ENCODE measurements at regions not wholly inside any gene's neighbourhood (a gene's known extent, or its start where the extent isn't known, plus 50 kb on each side); places are given as distances from the start of the nearest gene placed in this dataset.

DNA sequence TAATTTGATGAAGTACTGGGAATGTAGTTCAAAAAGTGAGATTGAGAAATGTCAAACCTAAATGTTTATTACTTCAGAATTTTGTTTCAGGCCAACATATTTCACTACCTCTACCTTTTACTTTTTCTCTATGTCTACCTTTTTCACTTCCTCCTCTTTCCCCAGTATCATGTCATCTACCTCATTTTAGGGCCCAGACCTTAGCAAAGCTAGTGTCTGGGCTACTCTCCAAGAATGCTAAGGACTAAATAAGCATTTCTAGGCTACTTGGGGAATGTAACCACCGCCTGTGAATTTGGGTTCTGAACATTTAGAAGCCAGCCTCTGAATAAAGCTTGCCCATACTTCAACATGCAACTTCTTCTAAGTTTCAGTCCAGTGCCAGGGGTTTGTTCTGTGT is 330.4 kb downstream of the SLC4A3 start:
- H3K4me3 ChIP-seq (ENCODE audit: low read depth, low read length), result no peak overlapping the region
- DNase-seq (ENCODE audit: low read depth), result no peak

GRCh38 chr2:219958941-219959340 is 331.5 kb downstream of the SLC4A3 start:
- no peak overlapping the region for H3K4me3 ChIP-seq (ENCODE audit: low read depth, low read length)
- no peak for DNase-seq (ENCODE audit: low read depth)
- TF ChIP-seq, protein P1, sequence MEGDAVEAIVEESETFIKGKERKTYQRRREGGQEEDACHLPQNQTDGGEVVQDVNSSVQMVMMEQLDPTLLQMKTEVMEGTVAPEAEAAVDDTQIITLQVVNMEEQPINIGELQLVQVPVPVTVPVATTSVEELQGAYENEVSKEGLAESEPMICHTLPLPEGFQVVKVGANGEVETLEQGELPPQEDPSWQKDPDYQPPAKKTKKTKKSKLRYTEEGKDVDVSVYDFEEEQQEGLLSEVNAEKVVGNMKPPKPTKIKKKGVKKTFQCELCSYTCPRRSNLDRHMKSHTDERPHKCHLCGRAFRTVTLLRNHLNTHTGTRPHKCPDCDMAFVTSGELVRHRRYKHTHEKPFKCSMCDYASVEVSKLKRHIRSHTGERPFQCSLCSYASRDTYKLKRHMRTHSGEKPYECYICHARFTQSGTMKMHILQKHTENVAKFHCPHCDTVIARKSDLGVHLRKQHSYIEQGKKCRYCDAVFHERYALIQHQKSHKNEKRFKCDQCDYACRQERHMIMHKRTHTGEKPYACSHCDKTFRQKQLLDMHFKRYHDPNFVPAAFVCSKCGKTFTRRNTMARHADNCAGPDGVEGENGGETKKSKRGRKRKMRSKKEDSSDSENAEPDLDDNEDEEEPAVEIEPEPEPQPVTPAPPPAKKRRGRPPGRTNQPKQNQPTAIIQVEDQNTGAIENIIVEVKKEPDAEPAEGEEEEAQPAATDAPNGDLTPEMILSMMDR (conservative IDR thresholded peaks at IDR 0.05; ENCODE audit: low read depth, low read length), result no peak

More for the DNA sequence above, 330.4 kb downstream of the SLC4A3 start:
- TF ChIP-seq, protein P1 (conservative IDR thresholded peaks at IDR 0.05; ENCODE audit: low read depth, low read length), result no peak

DNA sequence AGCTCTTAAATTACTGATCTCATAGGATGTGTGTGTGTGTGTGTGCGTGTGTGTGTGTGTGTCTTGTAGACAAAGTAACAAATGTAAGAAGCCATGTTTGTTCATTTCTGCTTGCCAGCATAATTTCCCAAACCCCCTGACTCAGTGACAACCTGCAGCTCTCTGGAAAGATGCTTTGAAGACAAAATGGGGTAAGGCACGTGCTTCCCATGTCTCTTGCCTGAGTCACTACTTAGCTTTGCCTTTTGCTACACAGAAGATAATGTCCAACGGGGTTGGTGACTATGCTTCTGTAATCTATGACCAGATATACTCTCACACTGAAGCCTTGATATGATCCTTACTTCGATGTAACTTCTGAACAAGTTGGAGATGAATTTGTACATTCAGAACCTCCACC is 332.0 kb downstream of the SLC4A3 start:
- no peak for DNase-seq (ENCODE audit: low read depth)
- no peak overlapping the region for H3K4me3 ChIP-seq (ENCODE audit: low read depth, low read length)
- TF ChIP-seq, protein P1 (conservative IDR thresholded peaks at IDR 0.05; ENCODE audit: low read depth, low read length), result no peak

GRCh38 chr2:219961947-219962498 is 334.6 kb downstream of the SLC4A3 start:
- TF ChIP-seq, protein P1 (conservative IDR thresholded peaks at IDR 0.05; ENCODE audit: low read depth, low read length), result no peak
- no peak for DNase-seq (ENCODE audit: low read depth)
- H3K4me3 ChIP-seq (ENCODE audit: low read depth, low read length), result no peak overlapping the region

GRCh38 chr2:219962801-219963200 is 335.4 kb downstream of the SLC4A3 start:
- TF ChIP-seq, protein P1 (conservative IDR thresholded peaks at IDR 0.05; ENCODE audit: low read depth, low read length), result no peak

DNA sequence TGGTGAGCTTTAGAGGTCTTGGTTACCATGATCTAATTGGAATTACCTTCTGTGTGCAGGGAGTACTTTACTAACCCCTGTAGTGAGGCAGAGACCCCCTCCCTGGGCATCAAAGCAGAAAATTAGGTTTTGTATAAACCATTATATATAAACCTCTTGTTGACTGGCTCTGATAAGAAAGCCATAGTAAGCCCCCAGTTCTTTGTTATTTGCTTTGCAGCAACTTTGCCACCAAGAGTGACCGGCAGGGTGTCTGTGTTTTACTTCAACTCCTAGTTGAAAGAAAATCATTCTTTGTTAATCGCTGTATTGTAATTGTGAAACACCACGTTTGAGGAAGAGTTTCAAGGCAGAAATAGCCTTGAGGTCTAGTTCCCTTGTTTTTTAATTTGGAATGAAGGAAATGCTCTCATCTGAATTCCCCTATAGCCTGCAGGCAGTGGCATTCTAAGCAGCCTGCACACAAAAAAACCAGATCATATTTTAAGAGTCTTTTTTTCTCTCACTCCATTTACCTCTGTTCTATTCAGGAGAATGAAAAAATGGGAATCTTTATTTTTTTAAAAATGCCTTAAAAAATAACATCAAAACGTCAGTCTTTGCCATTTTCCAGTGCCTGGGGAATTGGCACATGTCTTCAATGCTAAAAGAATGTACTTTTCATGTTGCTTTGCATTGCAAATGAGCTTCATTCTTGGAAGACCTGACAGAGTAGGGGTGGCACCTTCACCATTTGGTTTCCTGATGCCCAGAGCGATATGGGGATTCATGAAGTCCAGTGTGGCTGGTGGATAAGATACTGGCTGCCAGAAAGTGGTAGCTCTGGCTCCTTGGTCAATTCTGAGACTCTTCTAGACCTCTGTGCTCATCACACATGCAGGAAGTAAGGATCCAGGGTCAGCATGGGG is 338.1 kb downstream of the SLC4A3 start:
- TF ChIP-seq, protein P1 (conservative IDR thresholded peaks at IDR 0.05; ENCODE audit: low read depth, low read length), result no peak
- no peak overlapping the region for H3K4me3 ChIP-seq (ENCODE audit: low read depth, low read length)
- no peak for DNase-seq (ENCODE audit: low read depth)

More at GRCh38 chr2:219962801-219963200, 335.4 kb downstream of the SLC4A3 start:
- H3K4me3 ChIP-seq (ENCODE audit: low read depth, low read length), result no peak overlapping the region
- no peak for DNase-seq (ENCODE audit: low read depth)
